GM21528 (cell line): ENCODE measurements at regions not wholly inside any gene's neighbourhood (a gene's known extent, or its start where the extent isn't known, plus 50 kb on each side); places are given as distances from the start of the nearest gene placed in this dataset.
"Not testable (repeated sequence)": the region's sequence is repeated elsewhere in the genome, so short reads cannot be mapped to it uniquely, and the experiment has no call there.

ENCODE experiments used
- ATAC-seq: cut with Tn5 transposase; IDR thresholded peaks from one replicate; pipeline ENCODE4 v1.9.1; 2021; ENCODE audit warnings: mild to moderate bottlenecking, moderate library complexity; ENCODE audit not compliant: unreplicated experiment, low FRiP score

DNA sequence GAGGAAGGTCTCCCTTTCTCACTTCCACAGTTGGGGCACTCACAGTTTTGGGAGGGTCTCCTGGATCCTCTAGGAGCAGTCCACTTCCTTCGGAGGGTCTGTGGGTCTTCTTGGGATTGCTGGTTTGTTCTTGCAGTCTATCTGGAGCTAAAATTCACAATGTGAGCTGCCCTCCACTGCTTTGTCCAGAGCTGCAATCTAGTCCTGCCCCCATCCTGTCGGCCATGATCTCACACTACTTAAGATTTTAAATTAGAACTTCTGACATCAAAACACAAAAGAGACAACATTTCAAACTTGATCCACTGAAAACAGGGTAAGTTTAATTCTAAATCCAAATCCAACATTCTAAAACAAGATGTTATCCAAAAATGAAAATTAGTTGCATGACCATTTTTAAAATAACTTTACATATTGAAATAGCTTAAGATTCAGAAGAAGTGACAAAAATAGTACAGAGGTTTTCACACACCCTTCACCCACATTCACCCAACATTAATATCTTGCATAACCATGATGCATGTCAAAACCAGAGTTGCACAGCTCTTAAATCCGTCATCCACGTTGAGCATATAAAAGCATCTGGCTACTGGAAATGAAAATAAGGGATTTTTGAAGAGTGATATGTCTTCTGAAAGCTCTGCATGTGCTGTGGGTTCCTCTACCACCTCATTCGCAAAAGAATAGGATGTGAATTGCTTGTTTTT is 113.7 kb upstream of the EPB41L4A start:
- ATAC-seq: peak; percentile 37

DNA sequence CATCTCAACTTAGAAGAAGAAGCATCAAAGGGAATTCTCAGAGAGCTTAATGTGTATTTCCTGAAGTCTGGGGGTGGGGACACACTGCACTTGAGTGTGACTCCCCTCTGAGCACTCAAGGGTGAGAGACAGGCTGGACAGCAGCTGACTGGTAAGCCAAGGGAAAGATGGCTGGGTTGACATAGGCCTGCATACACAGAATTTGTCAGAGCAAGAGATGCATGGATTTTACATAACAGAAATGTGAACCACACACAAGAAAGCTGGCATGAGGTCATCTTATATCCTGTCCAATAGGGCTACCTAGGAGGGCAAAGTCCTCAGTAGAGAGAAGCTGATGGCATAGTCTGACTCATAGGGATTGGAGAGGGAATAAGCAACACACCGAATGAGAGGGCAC is 114.3 kb upstream of the EPB41L4A start:
- peak; percentile 56 for ATAC-seq

DNA sequence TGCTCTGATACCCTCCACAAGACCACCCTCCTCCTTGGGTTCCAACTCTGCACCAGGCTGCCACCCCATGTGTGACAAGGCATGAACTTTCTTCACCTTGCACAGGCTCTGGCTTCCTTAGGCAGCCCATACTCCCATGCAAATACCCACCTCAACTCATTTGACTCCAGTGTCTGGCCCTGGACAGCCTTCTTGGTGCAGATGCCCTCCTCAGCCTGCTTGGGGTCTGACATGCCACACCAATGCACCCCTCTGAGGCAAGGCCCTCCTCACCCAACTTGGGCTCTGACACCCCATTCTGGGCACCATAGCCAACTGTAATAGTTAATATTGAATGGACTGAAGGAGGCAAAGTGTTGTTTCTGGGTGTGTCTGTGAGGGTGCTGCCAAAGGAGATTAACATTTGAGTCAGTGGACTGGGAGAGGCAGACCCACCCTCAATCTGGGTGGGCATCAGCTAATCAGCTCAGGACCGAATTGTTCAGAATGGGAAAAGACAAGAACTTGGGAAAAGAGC is 115.0 kb upstream of the EPB41L4A start:
- no peak for ATAC-seq

DNA sequence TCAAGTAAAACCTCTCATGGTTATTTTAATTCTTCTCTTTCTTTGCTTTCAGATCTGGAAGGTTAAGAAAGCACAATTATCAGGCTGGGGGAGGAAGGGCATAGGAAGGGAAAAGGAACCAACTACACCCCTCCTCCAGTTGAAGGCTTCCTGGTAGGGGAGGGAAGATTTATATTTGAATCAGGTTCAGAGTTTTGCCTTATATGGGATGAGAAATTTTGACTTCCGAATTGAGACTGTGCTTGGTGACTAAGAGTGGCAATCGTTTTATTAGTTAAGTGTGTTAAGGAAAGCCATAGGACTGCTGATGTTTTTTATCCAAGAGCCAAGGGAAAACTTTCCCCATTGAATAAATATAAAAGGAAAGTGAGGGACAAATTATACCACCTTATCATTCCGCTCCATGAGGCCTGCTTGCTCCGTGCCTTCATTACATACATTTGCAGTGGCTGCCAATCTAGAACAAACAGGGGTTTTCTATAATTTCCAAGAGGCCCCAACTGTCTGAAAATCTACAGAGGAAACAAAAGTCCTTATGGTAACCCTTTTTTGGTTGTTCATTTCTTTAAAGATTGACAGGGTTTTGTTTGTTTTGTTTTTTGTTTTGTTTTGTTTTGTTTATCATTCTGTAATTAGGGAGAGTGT is 115.7 kb upstream of the EPB41L4A start:
- ATAC-seq: no peak

DNA sequence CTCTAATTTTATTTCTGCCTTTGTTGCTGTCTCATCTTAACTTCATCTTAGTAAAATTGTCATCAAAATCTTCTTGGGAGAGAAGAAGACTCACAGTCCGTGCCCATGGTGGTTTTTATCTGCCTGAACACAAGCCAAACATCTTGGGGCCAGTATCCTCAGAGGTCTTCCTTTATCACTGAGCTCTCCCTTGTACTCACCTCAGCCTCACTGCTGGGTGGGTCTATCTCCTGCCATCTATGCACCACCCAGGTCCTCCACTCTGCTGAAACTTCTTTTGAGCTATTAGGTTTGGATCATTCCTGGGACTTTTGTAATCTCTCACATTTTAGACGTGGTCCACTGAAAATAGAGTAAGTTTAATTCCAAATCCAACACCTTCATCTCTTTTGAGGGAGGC is 116.3 kb upstream of the EPB41L4A start:
- ATAC-seq: no peak

DNA sequence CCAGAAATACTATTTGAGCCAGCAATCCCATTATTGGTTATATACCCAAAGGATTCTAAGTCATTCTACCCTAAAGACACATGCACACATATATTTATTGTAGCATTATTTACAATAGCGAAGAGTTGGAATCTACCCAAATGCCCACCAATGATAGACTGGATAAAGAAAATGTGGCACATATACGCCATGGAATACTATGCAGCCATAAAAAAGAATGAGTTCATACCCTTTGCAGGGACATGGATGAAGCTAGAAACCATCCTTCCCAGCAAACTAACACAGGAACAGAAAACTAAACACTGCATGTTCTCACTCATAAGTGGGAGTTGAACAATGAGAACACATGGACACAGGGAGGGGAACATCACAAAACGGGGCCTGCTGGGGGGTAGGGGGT is 125.5 kb upstream of the EPB41L4A start:
- not testable (repeated sequence) for ATAC-seq

DNA sequence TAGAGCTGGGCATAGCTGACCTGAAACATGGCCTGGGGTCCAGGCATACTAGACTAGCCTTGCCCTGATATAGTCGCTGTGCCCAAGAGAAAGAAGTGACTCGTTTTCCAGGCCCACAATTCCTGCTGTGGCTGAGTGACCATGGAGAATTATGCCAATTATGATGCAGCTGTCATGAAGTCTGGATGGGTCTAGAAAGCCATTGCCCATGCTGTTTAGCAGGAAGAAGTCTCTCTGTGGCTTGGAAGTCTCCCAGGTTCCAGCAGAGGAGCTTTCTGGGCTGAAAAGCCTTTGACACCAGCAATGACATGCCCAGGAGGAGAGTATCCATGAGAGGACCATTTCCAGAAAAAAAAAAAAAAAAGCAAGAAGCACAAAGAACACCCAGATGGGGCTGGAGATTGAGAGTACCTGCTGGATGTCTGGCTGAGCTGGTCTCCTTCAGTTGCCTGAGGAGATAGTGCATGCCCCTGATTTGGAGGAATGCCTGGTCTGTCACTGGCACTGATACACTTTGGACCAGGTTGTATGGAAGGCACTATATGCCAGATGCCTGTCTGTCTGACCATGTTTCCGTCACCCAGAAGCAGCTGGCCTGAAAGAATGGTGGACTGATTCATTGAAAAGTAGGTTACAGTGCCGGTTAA is 128.0 kb upstream of the EPB41L4A start:
- ATAC-seq: no peak

DNA sequence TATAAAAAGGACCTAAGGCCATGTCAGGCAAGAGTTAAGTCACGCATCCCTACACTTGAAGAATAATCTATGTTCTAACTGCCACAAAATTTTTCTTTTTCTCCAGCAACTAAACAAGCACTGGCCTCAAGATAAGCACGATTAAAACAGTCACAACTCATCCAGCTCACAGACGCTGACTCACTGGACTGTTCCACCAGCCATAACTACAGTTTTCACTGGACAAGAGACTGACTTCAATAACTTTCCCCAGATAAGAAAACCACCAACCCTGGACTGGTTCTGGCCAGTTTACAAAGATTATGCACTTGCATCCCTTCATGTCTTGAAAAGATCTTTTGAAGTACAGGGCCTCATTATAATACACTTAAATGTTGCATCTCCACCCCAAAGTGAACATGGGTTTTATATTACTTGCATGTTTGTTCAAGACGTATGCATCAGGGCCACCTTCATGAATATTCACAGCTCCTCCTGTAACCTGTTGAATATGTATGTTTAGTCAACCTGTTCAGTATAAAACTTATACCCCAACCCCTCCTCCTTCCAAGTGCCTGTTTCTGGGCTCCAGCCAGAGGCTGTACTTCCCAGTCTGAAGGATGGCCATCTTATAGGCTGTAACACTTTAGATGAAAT is 129.3 kb upstream of the EPB41L4A start:
- ATAC-seq: no peak

DNA sequence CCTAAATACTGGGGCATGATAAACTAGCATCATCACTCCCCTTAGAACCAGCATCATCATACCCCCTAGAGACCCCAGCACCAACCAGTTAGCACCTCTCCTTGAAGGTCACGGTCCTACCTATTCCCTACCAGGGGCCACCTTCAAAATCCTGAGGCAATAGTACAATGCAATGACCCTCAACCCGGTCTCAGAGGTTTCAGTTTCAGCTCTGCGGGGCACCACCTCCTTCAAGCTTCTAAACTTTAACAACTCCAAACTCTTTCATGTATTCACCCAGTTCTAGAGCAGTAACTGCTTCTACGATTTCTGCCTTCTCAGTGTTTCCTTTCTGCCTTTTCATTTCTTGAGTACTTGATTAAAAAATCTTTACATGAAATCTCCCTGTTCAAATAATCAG is 130.1 kb upstream of the EPB41L4A start:
- ATAC-seq: no peak

DNA sequence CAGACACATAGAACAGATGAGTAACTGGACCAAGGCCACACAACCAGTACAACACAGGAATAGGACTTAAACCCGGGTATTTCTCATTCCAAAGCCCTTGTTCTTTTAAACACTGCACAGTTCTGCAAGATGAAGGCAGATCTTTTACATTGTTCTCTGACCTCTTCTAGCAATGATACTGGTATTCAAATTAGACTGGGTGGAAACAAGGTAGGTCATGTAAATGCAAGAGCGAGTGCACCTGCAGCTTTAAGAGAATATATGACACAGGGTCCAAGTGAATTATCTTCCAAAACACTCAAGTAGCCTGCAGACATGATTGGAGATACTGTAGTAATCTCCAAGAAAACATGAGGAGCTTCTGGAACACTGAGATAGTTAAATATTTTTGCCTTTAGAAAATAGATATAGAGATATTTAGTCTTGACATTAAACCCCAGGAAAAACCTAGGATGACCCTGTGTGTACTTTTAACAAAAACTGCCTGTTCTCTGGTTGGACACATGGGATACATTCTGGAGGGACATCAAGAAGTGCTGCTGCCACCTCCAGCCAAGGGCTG is 130.6 kb upstream of the EPB41L4A start:
- ATAC-seq: no peak

DNA sequence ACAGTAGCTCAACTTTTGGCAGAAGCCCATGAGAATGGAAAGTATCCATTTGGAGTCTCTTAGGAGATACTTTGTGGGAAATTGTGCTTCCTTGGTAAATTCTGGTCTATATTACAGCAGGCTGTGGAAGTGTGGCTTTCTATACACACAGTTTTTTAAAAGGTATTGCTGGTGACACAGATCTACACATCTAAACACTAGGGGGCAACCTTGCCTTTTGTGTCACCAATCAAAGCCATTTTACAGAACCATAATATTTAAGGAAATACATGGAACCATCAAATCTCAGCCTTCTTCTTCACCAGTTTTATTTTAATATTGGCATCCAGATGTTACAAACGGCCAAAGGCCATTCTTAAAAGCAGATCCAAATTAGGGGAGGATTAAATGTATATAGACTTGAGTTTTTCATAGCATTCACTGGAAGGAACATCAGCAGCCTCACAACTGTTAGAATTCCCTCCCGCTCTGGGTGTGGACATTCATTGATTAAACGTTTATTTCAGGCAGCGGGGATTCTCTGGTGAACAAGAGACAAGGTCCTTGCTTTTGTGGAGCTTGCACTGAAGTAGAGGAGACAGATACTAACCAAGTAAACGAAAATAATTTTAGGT is 132.4 kb upstream of the EPB41L4A start:
- no peak for ATAC-seq

DNA sequence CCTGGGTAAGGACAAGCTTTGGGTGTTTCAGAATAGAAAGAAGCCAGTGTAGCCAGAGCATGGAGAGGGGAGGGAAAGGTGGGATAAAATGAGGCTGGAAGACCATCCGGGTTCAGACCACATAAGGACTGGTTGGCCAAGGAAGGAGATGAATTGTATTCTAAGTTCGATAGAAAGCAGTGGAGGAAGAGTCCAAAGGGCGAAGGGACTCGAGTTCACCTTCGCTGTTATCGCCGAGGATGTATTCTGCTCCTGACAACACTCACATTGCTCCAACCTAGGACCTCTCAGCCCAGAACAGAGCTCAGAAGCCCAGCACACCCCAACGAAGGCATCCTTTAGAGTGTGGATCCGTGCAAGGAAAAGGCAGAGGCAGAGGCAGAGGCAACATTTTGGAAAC is 133.1 kb upstream of the EPB41L4A start:
- ATAC-seq: no peak

DNA sequence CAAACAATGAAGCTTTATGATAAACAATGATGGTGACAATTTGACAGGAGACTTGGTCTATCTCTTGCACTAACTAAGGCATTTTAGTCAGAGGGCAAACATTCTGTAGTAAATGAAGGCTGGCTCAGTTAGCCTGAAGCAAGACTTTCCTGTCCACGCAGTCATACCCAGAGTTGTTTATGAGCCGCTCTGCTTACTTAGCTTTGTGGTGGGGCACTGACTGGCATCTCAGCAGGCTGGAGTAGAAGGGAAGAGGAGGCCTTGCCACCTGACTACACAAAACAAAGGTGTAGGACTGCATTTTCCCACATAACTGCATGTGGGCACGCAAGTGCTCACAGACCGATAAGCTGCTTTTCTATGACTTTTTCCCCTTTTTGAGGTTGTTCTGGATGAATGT is 133.7 kb upstream of the EPB41L4A start:
- no peak for ATAC-seq

DNA sequence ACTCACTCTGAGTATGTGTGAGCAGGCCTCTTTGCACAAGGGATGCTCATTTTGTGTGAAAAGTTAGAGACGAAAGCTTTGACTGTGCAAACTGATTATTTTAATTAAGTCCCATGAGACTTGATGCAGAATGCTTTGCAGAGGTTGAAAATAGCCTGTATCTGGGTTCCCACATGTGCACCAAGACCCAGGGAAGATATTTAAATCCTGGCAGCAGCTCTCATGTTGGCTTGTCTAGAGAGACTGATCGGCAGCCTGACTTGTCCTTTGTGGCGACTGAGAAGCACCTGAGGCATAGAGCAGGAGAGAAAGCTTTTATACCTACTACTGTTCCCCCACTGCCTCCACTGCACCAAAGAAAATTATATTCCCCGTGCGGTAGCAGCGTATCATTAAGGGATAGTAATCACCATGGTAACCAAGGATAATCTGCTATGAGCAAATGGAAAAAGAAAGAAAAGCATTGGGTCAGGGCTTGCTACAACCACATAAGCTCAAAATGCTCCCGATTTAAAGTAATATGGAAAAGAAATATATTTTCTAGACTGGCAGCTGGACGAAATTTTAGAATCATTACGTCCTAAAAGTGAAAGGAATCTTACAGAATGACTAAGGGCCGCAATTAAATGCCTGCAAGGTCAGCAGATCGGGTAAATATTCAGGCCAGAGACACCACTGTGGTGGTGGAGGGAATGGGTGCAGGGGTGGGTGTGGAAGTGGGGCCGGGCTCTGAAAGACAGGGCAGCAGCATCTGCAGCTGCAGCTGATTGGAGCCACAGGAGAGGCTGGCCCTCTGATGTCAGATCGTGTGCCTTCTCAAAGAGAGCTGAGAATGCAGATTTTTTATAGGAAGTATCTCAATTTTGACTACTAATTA is 135.3 kb upstream of the EPB41L4A start:
- no peak for ATAC-seq

DNA sequence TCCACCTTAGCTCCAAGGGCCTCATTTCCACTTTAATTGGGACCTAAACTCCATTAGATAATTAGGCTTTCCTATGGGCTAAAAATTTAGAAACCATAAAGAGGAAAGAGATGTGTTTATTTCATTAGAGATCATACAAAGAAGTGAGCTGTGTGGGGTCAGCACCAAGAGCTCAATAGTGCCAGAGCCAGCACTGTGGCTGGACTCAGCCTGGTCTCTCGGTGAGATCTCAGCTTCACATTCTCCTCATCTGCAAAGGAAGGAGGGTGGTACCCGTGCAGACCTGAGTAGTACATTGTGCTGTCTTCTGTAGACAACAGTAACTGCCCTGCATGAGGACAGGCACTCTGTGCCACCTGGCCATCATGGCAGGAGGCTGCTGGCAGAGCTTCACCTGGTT is 136.1 kb upstream of the EPB41L4A start:
- ATAC-seq: no peak

DNA sequence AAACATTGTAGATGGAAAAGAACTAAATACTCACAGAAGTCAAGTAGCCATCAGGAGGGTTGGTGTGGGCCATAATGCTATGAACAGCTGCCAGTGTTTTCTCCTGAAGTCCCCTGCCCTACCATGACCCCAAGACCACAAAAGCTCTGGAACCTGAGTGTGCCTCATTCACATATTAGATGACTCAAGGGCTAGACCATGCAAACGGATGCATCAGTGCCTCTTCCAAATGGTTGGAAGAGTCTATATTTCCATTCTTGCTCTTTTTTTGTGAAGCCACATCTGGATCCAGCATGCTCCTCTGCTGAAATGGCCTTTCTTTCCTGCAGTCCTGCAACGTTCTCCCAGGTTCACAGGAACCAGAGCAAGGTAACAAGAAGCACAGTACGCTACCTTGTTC is 136.6 kb upstream of the EPB41L4A start:
- no peak for ATAC-seq

DNA sequence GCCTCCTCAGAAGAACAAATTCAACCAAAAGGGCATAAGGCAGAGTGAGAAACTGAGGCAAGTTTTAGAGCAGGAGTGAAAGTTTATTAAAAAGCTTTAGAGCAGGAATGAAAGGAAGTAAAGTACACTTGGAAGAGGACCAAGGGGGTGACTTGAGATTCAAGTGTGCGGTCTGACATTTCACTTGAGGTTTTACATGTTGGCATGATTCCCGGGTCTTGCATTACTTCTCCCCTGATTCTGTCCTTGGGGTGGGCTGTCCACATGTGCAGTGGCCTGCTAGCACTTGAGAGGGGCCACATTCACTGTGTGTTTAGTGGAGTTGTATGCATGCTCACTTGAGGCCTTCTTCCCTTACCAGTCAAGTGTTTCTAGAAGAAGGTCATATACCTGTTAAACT is 140.4 kb upstream of the EPB41L4A start:
- not testable (repeated sequence) for ATAC-seq

DNA sequence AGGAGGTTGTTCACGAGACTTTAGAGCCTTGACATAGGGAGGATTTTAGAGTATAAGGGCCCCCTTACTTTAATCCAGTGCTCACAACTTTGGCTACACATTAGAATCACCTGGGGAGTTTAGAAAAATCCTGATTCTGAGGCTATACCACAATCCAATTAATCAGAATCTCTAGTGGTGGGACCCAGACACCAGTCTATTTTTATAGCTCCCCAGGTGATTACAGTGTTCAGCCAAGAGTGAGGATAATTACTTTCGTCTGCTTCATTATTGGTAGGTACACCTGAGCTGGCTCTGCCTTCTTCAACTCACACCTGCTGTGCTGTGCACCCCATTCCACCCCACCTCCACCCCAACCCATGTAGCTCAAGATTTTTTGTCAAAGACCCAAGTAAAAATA is 141.3 kb upstream of the EPB41L4A start:
- ATAC-seq: no peak

DNA sequence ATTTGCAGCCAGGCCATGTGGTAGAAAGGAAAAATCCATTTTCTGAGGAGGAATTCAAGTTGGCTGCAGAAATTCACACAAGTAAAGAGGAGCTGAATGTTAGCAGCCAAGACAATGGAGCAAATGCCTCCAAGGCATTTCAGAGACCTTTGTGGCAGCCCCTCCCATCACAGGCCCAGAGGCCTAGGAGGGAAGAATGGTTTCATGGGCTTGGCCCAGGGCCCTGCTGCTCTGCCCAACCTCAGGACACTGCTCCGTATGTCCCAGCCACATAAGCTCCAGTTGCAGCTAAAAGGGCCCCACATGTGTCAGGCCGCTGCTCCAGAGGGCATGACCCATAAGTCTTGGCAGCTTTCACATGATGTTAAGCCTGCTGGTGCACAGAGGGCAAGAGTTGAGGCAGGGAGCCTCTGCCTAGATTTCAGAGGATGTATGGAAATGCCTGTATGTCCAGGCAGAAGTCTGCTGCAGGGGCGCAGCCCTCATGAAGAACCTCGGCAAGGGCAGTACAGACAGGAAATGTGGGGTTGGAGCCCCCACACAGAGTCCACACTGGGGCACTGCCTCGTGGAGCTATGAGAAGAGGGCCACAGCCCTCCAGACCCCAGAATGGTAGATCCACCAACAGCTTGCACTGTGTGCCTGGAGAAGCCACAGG is 144.2 kb upstream of the EPB41L4A start:
- ATAC-seq: no peak
